HG03064 (cell line): ENCODE measurements at regions not wholly inside any gene's neighbourhood (a gene's known extent, or its start where the extent isn't known, plus 50 kb on each side); places are given as distances from the start of the nearest gene placed in this dataset.

Source experiments
- ATAC-seq: cut with Tn5 transposase; IDR thresholded peaks from one replicate; pipeline ENCODE4 v1.9.1; 2021; ENCODE audit warnings: low read depth; ENCODE audit not compliant: unreplicated experiment

GRCh38 chr4:111744847-111745246 is 400.4 kb upstream of the FAM241A start:
- no peak for ATAC-seq

DNA sequence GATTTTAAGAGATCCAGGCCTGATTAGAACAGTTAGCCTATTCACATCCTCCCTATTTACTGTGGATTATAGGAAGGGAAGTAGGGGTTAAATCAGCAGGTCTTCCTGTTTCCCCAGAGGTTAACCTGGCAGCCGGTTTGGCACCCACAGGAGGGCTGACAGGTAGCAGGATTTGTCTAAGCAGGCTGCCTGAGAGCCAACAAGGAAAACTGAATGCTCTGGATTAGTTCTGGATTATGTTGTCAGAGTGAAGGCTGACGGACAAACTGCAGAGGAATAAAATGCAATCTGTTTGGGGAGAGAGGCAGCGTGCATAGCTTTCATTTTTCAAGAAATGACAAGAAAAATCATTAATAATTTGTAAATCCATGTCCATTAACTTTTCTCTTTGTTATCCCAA is 397.1 kb upstream of the FAM241A start:
- no peak for ATAC-seq

GRCh38 chr4:111754003-111754402 is 391.3 kb upstream of the FAM241A start:
- no peak for ATAC-seq

DNA sequence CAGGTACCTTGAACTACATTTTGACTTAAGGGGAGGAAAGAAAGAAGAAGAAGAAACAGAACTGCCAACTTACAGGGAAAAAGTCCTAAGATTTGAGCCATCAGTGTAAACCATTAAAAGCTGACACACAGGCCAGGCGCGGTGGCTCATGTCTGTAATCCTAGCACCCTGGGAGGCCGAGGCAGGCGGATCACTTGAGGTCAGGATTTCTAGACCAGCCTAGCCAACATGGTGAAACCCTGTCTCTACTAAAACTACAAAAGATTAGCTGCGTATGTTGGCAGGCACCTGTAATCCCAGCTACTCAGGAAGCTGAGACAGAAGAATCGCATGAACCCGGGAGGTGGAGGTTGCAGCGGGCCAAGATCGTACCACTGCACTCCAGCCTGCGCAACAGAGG is 389.7 kb upstream of the FAM241A start:
- no peak for ATAC-seq

DNA sequence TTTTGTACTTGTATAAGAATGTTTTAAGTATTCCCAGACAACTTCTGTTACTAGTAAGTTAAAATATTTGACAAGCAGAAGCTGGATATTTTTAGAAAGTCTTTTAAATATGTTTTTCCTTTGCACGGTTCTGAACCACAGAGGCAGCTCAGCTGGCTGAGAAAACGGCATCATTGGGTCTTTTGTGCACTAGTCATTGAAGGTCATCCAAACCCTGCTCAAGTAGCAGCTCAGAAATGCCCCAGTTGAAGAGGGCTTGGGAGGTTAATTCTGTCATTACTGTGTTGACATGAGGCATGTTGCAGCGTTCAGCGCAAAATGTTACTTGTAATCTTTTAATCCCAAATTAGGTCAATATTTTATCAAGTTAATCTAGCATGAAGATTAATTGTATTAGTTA is 383.7 kb upstream of the FAM241A start:
- no peak for ATAC-seq

GRCh38 chr4:111770514-111770913 is 374.7 kb upstream of the FAM241A start:
- no peak for ATAC-seq

DNA sequence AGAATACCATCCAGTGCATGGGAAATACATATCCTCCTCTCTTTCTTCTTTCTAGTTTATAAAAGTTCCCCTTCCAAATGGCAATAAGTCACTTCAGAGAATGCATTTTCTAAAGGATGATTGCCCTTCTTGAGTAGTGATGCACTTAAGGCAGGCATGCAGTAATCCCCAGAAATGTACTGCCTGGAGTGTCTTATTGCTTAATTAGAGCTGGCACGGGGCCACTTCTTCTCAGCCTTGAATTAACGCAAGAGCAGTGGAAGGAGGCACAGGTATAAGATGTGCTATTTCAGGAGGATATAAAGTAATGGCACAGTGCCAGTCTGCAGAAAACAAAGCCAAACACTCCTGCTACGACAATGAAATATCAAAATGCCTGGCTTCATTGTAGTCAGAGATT is 371.4 kb upstream of the FAM241A start:
- ATAC-seq = no peak

- no peak for ATAC-seq
These were observed 369.5 kb upstream of the FAM241A start for GRCh38 chr4:111775556-111776297.

DNA sequence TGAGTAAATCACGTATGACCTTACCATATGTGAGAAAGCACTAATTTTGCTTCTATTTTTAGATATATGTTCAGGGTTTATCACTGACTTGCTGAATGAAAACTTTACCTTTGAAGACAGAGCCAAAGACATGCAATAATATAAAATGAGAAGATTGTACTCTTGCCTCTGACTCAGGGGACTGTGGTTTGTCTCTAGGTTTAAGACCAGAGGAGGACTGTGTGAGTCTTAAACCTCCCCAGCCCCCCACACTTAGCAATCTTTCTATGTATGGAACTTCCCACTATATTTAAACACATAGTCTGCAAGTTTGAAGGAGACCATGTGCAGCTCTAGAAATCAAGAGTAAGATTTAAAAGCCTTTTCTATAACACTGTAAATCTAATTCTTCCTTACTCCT is 368.7 kb upstream of the FAM241A start:
- ATAC-seq = no peak

GRCh38 chr4:111778543-111778942 is 366.7 kb upstream of the FAM241A start:
- no peak for ATAC-seq

DNA sequence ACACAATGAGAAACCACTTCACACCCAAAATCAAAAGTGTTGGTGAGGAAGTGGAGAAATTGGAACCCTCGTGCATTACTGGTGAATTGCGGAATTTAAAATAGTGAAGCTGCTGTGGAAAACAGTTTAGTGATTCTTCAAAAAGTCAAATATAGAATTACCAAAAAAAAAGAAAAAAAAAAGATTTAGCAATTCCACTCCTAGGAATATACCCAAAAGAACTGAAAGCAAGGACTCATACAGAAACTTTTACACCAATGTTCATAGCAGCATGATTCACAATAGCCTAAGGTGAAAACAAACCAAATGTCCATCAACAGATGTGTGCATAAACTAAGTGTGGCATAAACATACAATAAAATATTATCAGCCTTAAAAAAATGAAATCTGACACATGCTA is 364.3 kb upstream of the FAM241A start:
- ATAC-seq = no peak

DNA sequence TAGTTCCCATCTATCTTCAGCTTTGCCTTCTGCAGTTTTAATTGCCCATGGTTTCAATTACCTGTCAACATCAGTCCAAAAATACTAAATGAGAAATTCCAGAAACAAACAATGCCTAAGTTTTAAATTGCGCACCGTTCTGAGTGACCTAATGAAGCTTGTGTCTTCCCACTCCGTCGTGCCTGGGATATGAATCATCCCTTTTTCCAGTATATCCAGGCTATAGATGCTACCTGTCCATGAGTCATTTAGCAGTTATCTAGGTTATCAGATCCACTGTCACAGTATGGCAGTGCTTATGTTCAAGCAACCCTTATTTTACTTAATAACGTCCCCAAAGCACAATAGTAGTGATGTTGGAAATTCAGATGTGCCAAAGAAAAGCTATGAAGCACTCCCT is 363.6 kb upstream of the FAM241A start:
- no peak for ATAC-seq

DNA sequence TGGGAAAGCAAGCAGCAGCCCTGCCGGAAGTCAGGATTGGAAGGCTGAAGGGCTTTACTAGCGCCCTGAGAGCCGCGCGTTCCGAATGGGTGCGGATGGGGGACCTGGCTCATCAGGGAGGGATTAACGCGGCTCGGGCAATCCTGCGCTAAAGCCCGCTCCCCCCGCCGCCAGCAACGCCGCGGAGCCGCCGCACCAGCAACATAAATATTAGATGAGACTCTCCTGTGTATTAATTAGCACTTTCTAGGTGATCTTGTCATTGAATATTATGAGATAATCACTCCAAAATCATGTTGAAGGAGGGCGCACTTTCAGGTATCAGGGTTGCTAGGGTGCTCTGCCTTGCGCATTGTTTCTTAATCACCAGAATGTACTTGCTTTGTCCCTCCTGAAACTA is 357.2 kb upstream of the FAM241A start:
- ATAC-seq = no peak

DNA sequence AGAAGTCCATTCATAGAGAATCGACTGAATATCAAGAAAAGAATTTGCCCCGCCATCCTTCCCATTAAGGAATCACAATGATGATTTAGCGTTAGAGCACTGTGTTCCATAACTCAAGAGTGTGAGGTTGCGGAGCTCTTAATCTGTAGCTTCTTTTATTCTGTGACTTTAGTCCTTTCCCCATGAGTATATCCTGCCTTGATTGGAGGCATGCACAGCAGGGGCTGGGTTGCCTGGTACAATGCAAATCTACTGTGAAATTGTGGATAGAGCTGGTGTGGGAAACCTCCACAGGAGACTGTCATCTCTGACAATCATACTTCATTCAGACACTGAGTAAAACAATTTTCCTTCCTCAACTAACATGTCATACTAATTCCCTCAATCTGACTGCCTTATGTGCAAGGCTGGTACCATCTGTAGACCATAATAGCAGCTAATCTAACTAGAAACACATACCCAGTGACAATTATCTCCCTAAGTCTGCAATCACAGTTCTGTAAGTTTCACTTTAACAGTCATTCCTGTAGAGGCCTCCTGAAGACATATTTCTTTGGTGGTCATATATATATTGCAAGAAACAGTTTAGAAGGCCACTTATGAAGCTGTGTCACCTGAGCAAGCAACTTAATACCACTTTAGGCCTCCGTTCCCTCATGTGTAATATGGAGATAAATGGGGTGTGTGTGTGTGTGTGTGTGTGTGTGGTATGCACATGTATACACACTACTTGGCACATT is 355.2 kb upstream of the FAM241A start:
- no peak for ATAC-seq

DNA sequence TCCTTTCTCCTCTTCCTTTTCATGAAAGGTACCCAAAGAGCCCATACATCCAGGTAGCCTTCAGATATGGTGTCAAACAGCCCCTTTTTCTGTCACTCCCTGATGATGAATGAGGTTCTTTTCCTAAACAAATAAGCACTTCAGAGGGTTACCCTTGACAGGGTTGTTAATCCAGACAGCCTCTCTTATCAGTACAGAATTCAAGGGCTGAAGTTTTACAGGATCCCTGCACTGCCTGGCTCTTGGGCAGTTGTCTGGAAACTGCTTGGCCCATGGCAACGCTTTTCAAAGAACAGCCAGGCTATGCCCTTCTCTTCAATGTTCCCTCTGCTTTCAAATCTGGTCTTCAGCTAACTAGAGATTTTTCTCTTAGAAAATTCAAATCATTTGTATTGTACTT is 352.6 kb upstream of the FAM241A start:
- ATAC-seq = no peak

- no peak for ATAC-seq
These were observed 351.7 kb upstream of the FAM241A start for GRCh38 chr4:111793433-111794091.

DNA sequence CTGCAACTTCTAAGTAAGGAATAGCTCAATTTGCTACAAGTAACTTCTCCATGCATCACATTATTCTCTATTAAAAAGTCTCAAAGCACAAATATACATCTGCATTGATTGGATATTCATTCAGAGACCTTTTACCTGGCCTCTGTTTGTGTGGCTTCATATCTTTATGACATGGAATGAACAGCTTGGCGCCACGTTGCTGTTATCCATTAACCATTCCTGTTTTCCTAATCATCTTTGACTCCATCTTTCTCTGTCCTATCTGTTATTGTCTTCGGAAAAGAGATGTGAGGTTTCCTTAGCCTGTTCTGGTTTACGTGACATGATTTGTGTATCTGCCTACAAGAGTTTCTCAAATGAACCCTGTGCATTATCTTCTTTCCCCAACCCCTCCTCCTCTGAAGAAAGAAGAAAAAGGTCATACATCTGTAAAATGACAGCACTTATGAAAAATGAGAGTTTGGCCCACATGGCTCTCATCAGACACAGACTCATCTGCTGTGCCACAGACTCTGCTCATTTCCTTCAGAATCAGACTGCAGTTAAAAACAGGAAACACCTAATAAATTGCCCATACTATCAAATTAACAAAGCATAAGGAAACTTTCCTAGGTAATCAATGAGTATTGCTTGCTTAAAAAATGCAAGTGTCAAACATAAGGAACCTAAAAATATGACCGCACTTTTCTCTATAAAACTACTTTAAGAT is 347.6 kb upstream of the FAM241A start:
- no peak for ATAC-seq

- ATAC-seq = no peak
These were observed 346.4 kb upstream of the FAM241A start for GRCh38 chr4:111798840-111799239.

DNA sequence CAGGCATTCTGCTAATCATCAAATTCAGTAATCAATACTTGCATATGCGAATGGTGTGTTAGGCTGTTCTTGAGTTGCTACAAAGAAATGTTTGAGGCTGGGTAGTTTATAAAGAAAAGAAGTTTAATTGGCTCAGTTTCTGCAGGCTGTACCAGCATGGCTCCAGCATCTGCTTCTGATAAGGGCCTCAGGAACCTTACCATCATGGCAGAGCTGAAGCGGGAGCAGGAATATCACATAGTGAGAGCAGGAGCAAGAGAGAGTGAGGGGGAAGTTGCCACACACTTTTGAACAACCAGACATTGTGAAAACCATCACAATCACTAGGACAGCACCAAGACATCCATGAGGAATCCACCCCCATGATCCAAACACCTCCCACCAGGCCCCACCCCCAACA is 344.7 kb upstream of the FAM241A start:
- no peak for ATAC-seq

- no peak for ATAC-seq
These were observed 343.1 kb upstream of the FAM241A start for GRCh38 chr4:111802191-111802590.

- no peak for ATAC-seq
These were observed 338.9 kb upstream of the FAM241A start for GRCh38 chr4:111806331-111806730.
